H54 (cell line): ENCODE measurements at regions not wholly inside any gene's neighbourhood (a gene's known extent, or its start where the extent isn't known, plus 50 kb on each side); places are given as distances from the start of the nearest gene placed in this dataset.
"Not testable (repeated sequence)": the region's sequence is repeated elsewhere in the genome, so short reads cannot be mapped to it uniquely, and the experiment has no call there.

ENCODE experiments used
- DNase-seq: peaks from one replicate; pipeline ENCODE4 v3.0.0; 2011; ENCODE audit warnings: low spot score, mixed read lengths; ENCODE audit not compliant: insufficient read length
- FAIRE-seq: peaks from 3 replicates; lab custom pipeline; 2011; peaks lifted over from hg19 to GRCh38; lab: Jason Lieb, UNC
- POLR2A ChIP-seq: IDR thresholded peaks from 2 replicates; pipeline ENCODE4 v1.6.1; 2011; ENCODE audit warnings: low read depth, mild to moderate bottlenecking, low read length

DNA sequence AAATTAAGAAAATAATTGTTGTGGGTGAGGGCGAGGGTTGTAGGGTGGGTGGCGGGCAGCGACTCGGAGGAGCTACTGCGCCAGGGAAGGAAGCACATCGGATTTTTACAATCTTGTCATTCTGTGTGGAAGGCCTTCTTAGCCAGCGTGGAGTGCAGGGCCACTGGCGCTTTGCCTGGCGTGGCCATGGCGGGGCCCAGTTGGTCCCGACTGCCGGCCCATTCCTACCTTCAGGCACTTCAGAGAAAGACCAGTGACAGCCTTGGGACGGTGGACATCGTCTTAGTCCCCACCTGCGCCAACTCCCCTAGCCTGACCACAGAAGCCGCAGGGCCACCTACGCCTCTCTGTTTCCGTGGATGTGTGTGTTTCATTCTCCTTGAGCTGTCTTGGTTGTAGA lies 136.9 kb upstream of the NEGR1 start:
- FAIRE-seq: no peak
- no peak for TF ChIP-seq POLR2A
- no peak for DNase-seq

- DNase-seq (peak; percentile 14), FAIRE-seq (peak; percentile 90)
- no peak for TF ChIP-seq POLR2A
Measured at GRCh38 chr1:72412286-72412685, 129.9 kb upstream of the NEGR1 start.

- no peak for TF ChIP-seq POLR2A
- DNase-seq (no peak), FAIRE-seq (no peak)
Measured at GRCh38 chr1:72399807-72400206, 117.5 kb upstream of the NEGR1 start.

DNA sequence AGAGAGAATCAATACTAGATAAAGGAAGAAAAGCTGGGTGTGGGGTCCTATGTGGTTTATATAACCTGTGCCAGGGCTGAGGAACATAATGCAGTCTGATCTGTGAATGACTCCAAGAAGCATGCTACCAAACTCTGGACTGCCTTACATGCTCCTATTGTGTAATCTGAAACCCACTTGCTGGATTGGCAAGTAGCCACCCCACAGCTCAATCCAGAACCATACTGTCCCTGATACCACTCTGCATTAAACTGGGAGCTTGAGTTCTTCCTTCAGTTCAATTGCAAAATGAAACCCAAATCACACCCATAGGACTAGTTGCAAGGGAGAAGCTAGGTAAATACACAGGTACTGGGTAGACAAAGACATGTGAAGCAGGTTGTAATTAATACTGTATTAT lies 115.4 kb upstream of the NEGR1 start:
- TF ChIP-seq POLR2A: no peak
- peak; percentile 91 for FAIRE-seq
- no peak for DNase-seq

- DNase-seq: no peak
- TF ChIP-seq POLR2A: no peak
- no peak for FAIRE-seq
Measured at GRCh38 chr1:72394457-72394856, 112.1 kb upstream of the NEGR1 start.

GRCh38 chr1:72379072-72379471 lies 96.7 kb upstream of the NEGR1 start:
- no peak for TF ChIP-seq POLR2A
- DNase-seq (no peak), FAIRE-seq (no peak)

GRCh38 chr1:72375226-72375625 lies 92.9 kb upstream of the NEGR1 start:
- TF ChIP-seq POLR2A: no peak
- FAIRE-seq: no peak
- DNase-seq: no peak

DNA sequence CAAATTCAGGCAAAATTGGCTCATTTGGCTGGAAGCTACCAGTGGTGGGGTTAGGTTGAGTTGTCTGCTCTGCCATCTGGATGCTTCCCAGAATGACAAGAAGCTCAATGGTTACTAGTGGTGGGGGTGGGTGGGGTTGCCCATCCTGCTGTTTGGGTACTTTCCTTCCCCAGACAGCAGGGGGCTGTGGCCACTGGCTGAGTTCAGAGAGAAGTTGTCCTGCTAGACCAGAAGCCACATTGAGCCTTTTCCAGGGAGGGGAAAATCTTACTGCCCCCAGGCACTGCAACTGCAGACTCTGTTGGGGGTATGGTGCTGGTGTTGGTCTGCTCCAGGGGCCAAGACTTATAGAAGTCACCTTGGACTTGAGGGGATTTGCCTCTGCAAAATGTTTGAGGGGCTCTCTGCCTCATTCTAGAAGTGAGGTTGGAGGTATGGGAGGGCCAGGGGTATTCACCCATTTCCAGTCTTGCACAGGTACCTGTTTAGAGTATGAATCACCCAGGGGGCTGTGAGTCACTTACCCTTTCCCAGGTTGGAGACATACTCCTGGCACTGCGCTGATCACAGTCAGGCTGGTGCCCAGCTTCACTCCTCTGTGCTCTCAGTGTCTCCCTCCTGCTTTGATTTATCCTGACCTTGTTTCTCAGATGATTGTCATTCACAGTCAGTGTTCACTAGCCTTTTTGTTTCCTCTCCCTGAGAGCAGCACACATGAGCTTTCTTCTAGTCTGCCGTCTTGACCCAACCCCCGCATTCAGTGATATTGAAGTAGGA lies 89.1 kb upstream of the NEGR1 start:
- no peak for TF ChIP-seq POLR2A

GRCh38 chr1:72370836-72371235 lies 88.5 kb upstream of the NEGR1 start:
- DNase-seq: not testable (repeated sequence)

More for the DNA sequence above, 89.1 kb upstream of the NEGR1 start:
- no peak for DNase-seq
- no peak for FAIRE-seq

GRCh38 chr1:72369069-72369757 lies 86.9 kb upstream of the NEGR1 start:
- no peak for DNase-seq
- FAIRE-seq: no peak

More at GRCh38 chr1:72370836-72371235, 88.5 kb upstream of the NEGR1 start:
- peak; percentile 27 for FAIRE-seq

DNA sequence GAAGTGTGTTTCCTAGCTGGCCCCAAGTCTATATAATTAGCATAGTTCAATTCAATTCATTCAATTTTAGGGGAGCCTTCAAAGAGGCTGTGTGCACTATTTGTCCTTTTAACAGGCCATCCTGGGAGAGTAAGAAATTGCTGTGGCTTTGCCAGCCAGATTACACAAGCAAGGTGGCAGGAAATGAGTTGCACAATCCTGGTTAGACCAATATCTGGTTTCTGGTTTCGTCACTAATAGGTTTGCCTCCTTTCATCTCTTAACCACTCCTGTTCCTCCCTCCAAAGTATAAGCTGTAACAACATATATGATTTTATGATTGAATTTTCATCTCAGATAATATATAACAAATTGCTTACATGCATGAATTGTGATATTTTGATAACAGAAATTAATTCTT lies 84.1 kb upstream of the NEGR1 start:
- peak; percentile 95 for FAIRE-seq

More at GRCh38 chr1:72369069-72369757, 86.9 kb upstream of the NEGR1 start:
- TF ChIP-seq POLR2A: no peak

GRCh38 chr1:72365693-72366092 lies 83.4 kb upstream of the NEGR1 start:
- no peak for FAIRE-seq
- DNase-seq: no peak
- TF ChIP-seq POLR2A: no peak

More for the DNA sequence above, 84.1 kb upstream of the NEGR1 start:
- DNase-seq: no peak
- no peak for TF ChIP-seq POLR2A

GRCh38 chr1:72362538-72362937 lies 80.2 kb upstream of the NEGR1 start:
- no peak for FAIRE-seq

GRCh38 chr1:72357411-72357810 lies 75.1 kb upstream of the NEGR1 start:
- no peak for DNase-seq
- TF ChIP-seq POLR2A: no peak

More at GRCh38 chr1:72362538-72362937, 80.2 kb upstream of the NEGR1 start:
- no peak for TF ChIP-seq POLR2A
- DNase-seq: no peak

More at GRCh38 chr1:72357411-72357810, 75.1 kb upstream of the NEGR1 start:
- FAIRE-seq: no peak
